GM06990 (cell line): ENCODE measurements at regions not wholly inside any gene's neighbourhood (a gene's known extent, or its start where the extent isn't known, plus 50 kb on each side); places are given as distances from the start of the nearest gene placed in this dataset.
"Not testable (repeated sequence)": the region's sequence is repeated elsewhere in the genome, so short reads cannot be mapped to it uniquely, and the experiment has no call there.

Source experiments
- DNase-seq: peaks from one replicate; pipeline ENCODE4 v3.0.0-alpha.2; 2011; ENCODE audit not compliant: insufficient read length; ENCODE audit errors: extremely low read depth
- H3K27me3 ChIP-seq: replicated peaks from 2 replicates; pipeline ENCODE4 v1.6.0; 2011; ENCODE audit warnings: low read length; ENCODE audit not compliant: control insufficient read depth, insufficient read depth
- H3K36me3 ChIP-seq: 2 replicates; pipeline ENCODE4 v1.5.1; 2011; ENCODE audit warnings: low read length; ENCODE audit not compliant: control insufficient read depth, insufficient read depth
- H3K4me3 ChIP-seq: replicated peaks from 2 replicates; pipeline ENCODE4 v1.5.1; 2011; ENCODE audit warnings: low read depth, mild to moderate bottlenecking, control low read depth, low read length

DNA sequence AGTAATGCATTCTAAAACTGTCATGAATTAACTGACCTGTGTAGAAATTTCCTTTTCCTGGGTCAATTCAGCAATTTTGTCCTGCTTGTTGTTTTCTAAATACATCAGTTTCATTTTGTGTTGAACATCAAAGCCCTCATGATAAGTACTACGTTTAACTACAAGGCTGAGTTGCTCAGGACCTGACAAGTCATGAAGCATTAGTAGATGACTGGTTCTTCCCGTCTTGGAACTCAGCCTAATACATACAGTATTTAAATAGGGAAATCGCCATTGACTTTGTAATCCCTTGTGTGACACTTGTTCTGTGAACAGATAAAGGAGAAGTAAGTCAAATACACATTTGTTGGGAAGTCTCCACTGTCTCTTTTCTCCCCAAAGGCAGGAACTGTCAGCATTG is 727.1 kb downstream of the TTLL7 start:
- not testable (repeated sequence) for H3K4me3 ChIP-seq, H3K36me3 ChIP-seq, DNase-seq

DNA sequence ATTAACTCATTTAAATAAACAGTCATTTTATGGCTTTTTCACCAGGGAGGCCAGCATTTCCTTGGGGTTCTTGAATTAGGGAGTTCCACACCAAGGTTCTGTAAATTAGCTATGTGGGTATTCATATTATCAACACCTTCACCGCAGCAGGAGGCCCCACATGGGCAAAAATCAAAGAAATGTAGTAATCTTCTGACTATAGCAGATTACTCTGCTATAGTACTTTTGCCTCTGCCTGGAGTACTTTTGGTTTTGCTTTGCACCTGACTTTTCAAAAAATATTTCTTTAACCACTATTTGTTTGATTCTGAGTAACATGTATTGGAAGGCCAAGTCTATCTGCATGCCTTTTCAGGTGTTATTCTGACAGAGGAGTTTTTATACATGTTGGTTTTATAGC is 728.1 kb downstream of the TTLL7 start:
- H3K27me3 ChIP-seq, H3K4me3 ChIP-seq, DNase-seq, H3K36me3 ChIP-seq: not testable (repeated sequence)

More for the DNA sequence above, 727.1 kb downstream of the TTLL7 start:
- H3K27me3 ChIP-seq: not testable (repeated sequence)

DNA sequence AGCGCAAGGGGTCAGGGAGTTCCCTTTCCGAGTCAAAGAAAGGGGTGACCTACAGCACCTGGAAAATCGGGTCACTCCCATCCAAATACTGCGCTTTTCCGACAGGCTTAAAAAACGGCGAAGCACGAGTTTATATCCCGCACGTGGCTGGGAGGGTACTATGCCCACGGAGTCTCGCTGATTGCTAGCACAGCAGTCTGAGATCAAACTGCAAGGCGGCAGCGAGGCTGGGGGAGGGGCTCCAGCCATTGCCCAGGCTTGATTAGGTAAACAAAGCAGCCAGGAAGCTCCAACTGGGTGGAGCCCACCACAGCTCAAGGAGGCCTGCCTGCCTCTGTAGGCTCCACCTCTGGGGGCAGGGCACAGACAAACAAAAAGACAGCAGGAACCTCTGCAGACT is 735.1 kb downstream of the TTLL7 start:
- DNase-seq, H3K27me3 ChIP-seq, H3K4me3 ChIP-seq, H3K36me3 ChIP-seq: not testable (repeated sequence)

DNA sequence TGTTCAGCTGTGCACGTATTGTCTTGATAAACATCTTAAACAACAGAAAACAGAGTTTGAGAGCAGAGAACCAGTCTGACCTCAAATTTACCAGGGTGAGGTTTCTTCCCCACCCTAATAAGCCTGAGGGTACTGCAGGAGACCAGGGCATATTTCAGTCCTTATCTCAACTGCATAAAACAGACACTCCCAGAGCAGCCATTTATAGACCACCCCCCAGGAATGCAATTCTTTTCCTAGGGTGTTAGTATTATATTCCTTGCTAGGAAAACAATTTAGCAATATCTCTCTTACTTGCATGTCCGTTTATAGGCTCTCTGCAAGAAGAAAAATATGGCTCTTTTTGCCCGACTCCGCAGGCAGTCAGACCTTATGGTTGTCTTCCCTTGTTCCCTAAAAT is 747.2 kb downstream of the TTLL7 start:
- H3K27me3 ChIP-seq, DNase-seq: not testable (repeated sequence)

DNA sequence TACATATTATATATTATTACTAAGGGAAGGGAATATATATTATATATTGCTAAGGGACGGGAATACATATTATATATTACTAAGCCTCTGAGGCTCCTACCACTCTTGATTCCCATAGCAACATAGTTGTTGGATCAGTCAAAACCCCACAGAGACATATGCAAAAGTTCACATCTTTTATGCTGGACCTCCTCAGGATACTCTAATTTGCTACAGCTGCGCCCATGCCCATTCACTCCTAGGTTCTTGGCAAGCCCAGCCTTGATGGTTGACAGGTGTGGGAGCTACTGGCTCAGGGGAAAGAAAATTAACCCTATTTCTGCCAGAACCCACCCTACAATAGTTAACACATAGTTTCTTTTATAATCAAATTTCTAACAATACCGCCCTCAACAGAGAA is 752.2 kb downstream of the TTLL7 start:
- not testable (repeated sequence) for H3K4me3 ChIP-seq, DNase-seq, H3K27me3 ChIP-seq, H3K36me3 ChIP-seq

More for the DNA sequence above, 747.2 kb downstream of the TTLL7 start:
- H3K36me3 ChIP-seq, H3K4me3 ChIP-seq: not testable (repeated sequence)

DNA sequence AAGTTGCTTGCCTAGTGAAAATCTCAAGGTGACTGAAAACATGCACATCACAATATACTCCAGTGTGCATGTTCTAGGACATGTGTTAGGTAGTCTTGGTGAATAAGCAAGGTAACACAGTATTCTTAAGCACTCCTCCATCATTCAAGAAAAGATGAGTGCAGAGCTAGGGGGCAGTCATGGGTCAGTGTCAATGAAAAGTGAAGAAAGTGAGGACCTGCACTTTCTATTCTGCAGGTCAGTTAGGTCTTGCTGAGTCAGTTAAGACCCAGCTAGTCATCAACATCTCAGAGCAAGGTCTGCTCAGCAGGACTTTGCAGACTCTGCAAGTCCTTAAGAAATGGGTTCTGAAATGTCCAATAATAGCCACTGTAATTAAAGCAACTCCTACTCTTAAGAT is 754.1 kb downstream of the TTLL7 start:
- not testable (repeated sequence) for DNase-seq, H3K36me3 ChIP-seq, H3K4me3 ChIP-seq, H3K27me3 ChIP-seq

DNA sequence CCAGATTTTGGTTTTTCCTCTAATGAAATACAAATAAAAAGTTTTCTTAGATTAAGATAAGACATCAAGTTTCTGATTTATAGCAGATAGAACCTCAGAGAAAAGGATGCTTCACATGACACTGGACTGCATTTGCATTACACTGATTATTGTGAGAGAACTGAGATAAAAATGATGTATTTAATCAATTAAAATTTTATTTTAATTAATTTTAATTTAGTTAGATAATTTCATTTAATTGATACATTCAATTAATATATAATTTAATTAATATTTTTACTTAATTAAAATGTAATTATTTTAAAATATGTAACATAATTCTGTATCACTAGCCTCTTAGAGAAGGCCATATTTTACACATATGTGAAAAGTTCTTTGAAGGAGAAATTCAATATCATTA is 759.4 kb downstream of the TTLL7 start:
- not testable (repeated sequence) for H3K4me3 ChIP-seq, H3K27me3 ChIP-seq, H3K36me3 ChIP-seq, DNase-seq

DNA sequence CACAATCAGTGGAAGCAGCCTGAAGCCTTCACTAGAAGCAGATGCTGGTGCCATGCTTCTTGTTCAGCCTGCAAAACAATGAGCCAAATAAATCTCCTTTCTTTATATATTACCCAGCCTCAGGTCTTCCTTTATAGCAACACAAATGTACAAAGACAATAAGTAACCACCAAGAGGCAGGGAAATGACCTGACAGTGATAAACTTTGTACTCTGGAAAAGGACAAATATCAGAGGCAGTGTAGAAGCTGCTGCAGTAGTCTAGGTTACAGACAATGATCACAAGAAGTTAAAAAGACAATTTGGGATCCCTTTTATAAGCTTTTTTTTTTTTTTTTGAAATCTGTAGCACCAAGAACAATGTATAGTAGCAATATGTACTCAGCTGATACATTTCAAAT is 760.3 kb downstream of the TTLL7 start:
- not testable (repeated sequence) for DNase-seq, H3K27me3 ChIP-seq, H3K36me3 ChIP-seq, H3K4me3 ChIP-seq

DNA sequence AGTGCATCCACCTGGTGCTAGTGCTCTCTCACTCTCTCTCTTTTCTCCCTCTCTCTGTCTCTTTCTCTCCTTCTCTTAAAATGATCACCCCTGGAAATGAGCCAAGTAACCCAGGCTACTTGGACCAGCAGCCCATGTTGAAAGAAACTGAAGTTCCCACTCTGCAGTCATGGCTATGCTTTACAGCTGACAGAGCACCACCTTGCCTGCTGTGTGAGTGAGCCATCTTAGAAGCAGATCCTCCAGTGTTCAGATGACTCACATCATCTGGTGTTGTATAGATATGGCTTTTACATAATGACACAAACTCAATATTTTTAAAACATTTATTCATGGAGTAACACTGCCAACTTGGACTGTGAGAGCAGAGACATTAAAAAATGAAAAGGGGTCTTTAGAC is 779.1 kb downstream of the TTLL7 start:
- not testable (repeated sequence) for H3K27me3 ChIP-seq, H3K4me3 ChIP-seq, H3K36me3 ChIP-seq, DNase-seq

DNA sequence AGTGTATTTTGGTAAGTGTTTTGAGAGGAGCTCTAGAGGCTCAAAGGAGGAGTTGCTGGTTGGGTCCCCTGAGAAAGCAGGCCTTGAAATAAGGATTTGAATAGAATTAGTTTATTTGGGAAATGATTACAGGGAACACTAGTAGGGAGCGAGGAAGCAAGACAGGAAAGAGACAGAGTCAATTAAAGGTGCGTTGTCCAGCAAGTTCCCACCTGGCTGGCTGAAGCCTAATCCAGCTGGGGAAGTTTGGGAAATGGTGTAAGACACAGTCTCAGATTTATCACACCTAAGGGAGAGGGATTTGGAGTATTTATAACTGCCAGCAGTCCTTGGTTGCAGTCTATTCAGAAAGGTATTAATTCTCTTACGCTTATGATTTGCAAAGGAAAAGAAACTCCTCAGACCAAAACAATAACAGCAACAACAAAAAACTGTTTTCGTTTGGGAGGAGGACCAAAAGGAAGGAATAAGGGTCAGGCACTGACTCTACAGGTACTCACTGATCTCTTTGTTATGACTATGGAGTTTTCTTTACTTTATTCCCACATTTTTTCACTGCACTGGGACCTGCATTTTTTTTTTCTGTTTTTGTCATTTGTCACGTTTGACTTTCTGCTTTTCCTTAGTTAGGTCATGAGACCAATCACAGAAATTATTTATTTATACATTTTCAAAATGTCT is 780.8 kb downstream of the TTLL7 start:
- not testable (repeated sequence) for H3K36me3 ChIP-seq, H3K27me3 ChIP-seq, H3K4me3 ChIP-seq, DNase-seq

DNA sequence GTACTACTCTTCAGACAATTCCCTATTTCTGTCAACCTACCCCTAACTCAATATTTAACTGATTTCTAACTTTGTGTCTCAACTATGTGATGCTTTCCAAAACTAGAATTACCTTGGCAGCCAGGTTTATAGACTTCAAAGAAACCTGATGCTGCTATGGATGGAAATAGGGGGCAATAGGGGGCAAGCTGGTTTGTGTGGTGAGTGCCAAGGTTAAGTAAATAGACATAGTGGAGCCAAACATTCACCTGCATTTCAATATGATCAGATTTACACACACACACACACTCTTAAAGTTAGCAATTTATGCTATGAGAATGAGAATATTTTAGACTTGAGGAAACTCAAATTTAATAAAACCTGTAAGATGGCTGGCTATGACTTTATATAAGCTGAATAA is 784.6 kb downstream of the TTLL7 start:
- not testable (repeated sequence) for H3K4me3 ChIP-seq, H3K27me3 ChIP-seq, DNase-seq, H3K36me3 ChIP-seq

DNA sequence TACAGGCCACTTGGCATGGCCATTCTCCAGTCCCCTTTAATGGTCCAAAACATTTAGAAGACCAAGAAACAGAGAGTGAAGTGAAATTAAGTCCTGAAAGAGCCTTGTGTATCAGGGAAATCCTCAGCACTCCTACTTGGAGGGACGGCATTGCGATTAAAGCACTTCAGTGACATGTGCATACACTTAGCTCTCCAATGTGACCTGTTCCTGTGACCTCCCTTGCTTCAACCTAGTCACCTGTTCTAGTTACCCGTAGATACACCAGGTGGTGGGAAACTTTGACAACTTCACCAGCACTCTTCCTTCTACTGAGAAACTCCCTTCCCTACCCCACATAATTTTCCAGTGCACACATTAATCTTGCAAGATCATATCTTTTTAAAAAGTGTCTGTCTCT is 785.3 kb downstream of the TTLL7 start:
- H3K36me3 ChIP-seq: not testable (repeated sequence)

DNA sequence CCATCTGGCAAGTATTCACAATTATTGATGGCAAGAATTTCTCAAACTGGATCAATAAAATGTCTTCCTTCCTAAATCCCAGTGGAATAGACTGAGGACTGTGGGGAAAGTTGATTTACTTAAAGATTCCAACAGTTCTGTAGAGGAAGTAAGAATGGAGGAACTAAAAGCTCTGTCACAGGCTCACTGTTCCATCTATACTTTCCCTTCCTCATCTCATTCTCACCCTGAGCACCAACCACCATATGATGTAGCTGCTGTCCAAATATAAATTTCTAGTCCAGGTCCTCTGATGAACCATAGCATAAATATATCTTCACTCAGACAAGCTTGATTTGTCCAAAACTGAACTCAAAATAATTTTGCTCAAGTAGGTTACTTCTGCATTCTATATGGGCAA is 786.9 kb downstream of the TTLL7 start:
- not testable (repeated sequence) for H3K27me3 ChIP-seq, H3K36me3 ChIP-seq, DNase-seq, H3K4me3 ChIP-seq

More for the DNA sequence above, 785.3 kb downstream of the TTLL7 start:
- H3K4me3 ChIP-seq, H3K27me3 ChIP-seq, DNase-seq: not testable (repeated sequence)

DNA sequence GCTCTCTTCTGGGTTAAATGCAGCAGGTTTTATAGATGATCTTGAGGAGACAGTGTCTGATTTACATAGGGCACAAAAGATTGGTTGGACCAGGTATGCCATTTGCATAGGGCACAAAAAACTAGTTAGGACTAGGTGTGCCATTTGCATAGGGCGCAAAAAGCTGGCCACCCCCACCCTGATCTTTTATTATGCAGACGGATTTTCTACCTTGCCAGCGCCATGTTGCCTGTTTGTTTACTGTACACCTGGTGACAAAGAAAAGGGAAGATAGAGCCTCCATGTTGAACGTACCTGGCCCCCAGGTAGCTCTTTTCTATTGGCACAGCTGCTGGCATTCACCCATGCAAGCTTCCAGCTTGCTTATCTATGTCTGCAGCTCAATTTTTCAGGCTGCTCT is 790.4 kb downstream of the TTLL7 start:
- not testable (repeated sequence) for H3K36me3 ChIP-seq, H3K4me3 ChIP-seq, H3K27me3 ChIP-seq, DNase-seq

DNA sequence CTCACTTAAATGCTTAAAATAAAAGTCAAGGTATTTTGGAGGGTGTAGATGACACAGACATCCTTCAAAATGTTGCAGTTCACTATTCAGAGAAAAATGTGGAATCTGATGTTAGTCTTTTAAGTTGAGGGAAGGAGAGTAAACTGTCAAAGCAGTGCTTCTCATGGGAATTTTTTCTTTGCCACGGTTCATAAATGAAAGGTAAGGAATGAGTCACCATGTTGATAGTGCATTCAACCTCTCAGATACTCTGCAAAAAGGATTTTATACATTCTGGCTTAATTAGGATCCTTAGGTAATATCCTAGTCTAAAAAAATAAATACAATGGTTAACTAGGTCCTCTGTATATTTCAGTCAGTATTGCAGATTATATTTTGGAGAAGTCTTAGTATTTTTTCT is 804.3 kb downstream of the TTLL7 start:
- H3K36me3 ChIP-seq, DNase-seq, H3K27me3 ChIP-seq, H3K4me3 ChIP-seq: not testable (repeated sequence)
